ENCODE measurements at regions not wholly inside any gene's neighbourhood (a gene's known extent, or its start where the extent isn't known, plus 50 kb on each side); places are given as distances from the start of the nearest gene placed in this dataset.
A peak's percentile ranks its signal among the peaks of the same experiment; 100 is the strongest.

DNA sequence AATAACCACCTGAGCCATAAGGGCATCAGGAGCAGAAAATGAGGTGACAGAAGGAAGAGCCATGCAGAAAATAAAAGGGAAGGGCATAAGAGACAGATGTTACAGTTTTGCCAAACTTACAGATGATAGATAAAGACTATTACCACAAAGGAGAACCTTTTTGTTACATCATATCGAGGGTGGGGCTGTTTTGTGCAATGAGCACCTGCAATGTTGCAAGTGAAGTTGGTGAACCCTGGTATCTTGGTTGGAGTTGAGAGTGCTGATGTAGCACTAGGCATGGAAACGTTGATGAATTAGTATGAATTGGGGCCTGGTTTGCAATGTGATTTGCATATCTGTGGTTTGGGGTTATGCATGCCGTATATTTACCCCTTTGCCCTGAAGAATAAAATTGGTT lies 119.8 kb upstream of the TEX13D start:
- Histone ChIP-seq H3K27ac (ENCODE audit: insufficient read depth, low read length, poor library complexity, severe bottlenecking) (peak overlapping the region; percentile 1), H3K27me3 (ENCODE audit: control insufficient read depth, insufficient read depth, low read length) (no peaks in the 10 kb centered on the region), H3K9me3 (ENCODE audit: control insufficient read depth in 2 of 2, low read length in 2 of 2) (no peaks in the 10 kb centered on the region), H3K36me3 (ENCODE audit: control insufficient read depth, insufficient read depth, low read length) (no peaks in the 10 kb centered on the region), H3K4me3 (ENCODE audit: low read depth, low read length) (no peak overlapping the region), H3K4me1 (ENCODE audit: control insufficient read depth, insufficient read depth, low read length, poor library complexity, severe bottlenecking) (peaks cover 19% of the 10 kb centered on the region)
- ATAC-seq (ENCODE audit: low read depth in 2 of 2) (peak in 1 of 2 donors; percentile 34), DNase-seq (peak in 2 of 3 donors; percentile 20 to 70)
- Mint-ChIP-seq H3K27me3 (peaks cover 8% of the 10 kb centered on the region), H3K27ac (peak overlapping the region in 2 of 3 donors; percentile 17 to 82), H3K9me3 (no peaks in the 10 kb centered on the region), H3K36me3 (no peaks in the 10 kb centered on the region), H3K4me1 (peaks cover 0 to 41% (median 20%) of the 10 kb centered on the region in 4 donors), H3K4me3 (peak overlapping the region in 1 of 4 donors; percentile 30)

DNA sequence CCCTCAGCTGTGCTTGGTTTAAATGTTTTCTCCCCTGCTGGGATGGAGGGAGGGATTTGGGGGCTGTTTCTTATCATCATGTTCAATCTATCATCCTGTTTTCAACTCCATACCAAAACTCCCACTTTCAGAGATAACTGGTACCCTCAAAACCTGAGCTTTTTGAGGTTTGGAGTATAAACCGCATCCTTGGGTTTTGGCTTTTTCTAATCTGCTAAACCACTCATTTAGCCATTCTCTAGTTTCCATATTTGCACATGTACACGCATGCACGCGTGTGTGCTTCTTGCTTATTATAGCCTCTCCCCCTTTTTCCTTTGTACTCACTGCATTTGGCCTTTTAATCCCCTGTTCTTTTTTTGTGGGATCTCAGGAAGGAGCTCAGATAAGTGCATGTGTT lies 116.7 kb upstream of the TEX13D start:
- no peaks in the 10 kb centered on the region for H3K9me3 Mint-ChIP-seq
- ATAC-seq (ENCODE audit: low read depth in 2 of 2): no peak
- no peaks in the 10 kb centered on the region for H3K36me3 Mint-ChIP-seq
- H3K4me1 Mint-ChIP-seq: peaks cover 4 to 66% (median 34%) of the 10 kb centered on the region in 4 donors
- H3K27me3 ChIP-seq (ENCODE audit: control insufficient read depth, insufficient read depth, low read length): no peaks in the 10 kb centered on the region
- peaks cover 4% of the 10 kb centered on the region for H3K27me3 Mint-ChIP-seq
- no peak overlapping the region for H3K4me3 ChIP-seq (ENCODE audit: low read depth, low read length)
- no peak overlapping the region for H3K4me3 Mint-ChIP-seq
- no peak for DNase-seq
- no peaks in the 10 kb centered on the region for H3K9me3 ChIP-seq (ENCODE audit: control insufficient read depth in 2 of 2, low read length in 2 of 2)
- H3K4me1 ChIP-seq (ENCODE audit: control insufficient read depth, insufficient read depth, low read length, poor library complexity, severe bottlenecking): peaks cover 29% of the 10 kb centered on the region
- no peak overlapping the region for H3K27ac ChIP-seq (ENCODE audit: insufficient read depth, low read length, poor library complexity, severe bottlenecking)
- H3K27ac Mint-ChIP-seq: peak overlapping the region in 2 of 3 donors; percentile 43 to 57
- no peaks in the 10 kb centered on the region for H3K36me3 ChIP-seq (ENCODE audit: control insufficient read depth, insufficient read depth, low read length)

DNA sequence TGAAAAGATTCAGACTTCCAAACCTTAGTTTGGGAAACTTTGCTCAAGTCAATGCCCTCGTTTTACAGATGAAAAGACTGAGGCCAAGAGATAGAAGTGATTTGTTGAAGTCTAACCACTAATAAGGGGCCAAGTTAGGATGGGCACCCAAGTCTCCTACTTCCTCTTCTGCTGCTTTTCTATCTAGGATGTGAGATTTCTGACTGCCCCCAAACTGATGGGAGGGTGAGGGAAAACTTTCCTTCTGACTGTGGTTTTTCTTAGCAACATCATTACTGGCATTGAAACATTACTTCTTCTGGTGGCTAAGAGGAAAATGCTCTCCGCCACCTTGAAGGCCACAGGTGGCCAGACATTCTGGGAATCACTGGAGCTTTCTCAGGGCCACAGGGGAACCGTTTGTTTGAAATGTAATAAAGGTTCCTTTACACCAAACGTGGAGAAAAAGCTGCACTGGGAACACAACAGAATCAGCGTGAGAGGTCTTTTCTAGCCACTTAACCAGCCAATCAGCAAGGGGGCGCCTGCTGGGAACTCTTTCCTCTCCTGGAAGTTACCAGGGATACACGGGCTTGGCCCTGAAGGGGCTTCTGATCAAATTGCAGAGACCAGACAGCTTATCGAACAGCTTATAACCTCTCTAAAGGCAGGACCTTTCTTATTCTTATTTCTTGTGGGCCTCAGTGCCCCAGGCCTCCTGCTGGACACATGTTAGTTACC lies 115.9 kb upstream of the TEX13D start:
- no peaks in the 10 kb centered on the region for H3K9me3 Mint-ChIP-seq
- no peaks in the 10 kb centered on the region for H3K36me3 ChIP-seq (ENCODE audit: control insufficient read depth, insufficient read depth, low read length)
- peaks cover 27% of the 10 kb centered on the region for H3K4me1 ChIP-seq (ENCODE audit: control insufficient read depth, insufficient read depth, low read length, poor library complexity, severe bottlenecking)
- no peaks in the 10 kb centered on the region for H3K27me3 Mint-ChIP-seq
- peaks cover 4 to 63% (median 34%) of the 10 kb centered on the region in 4 donors for H3K4me1 Mint-ChIP-seq
- H3K27ac ChIP-seq (ENCODE audit: insufficient read depth, low read length, poor library complexity, severe bottlenecking): peak overlapping the region; percentile 62
- H3K4me3 Mint-ChIP-seq: no peak overlapping the region
- H3K27me3 ChIP-seq (ENCODE audit: control insufficient read depth, insufficient read depth, low read length): no peaks in the 10 kb centered on the region
- H3K4me3 ChIP-seq (ENCODE audit: low read depth, low read length): no peak overlapping the region
- H3K27ac Mint-ChIP-seq: peak overlapping the region; percentile 83 to 99 (median 90)
- ATAC-seq (ENCODE audit: low read depth in 2 of 2) (no peak), DNase-seq (no peak)
- no peaks in the 10 kb centered on the region for H3K36me3 Mint-ChIP-seq
- no peaks in the 10 kb centered on the region for H3K9me3 ChIP-seq (ENCODE audit: control insufficient read depth in 2 of 2, low read length in 2 of 2)

DNA sequence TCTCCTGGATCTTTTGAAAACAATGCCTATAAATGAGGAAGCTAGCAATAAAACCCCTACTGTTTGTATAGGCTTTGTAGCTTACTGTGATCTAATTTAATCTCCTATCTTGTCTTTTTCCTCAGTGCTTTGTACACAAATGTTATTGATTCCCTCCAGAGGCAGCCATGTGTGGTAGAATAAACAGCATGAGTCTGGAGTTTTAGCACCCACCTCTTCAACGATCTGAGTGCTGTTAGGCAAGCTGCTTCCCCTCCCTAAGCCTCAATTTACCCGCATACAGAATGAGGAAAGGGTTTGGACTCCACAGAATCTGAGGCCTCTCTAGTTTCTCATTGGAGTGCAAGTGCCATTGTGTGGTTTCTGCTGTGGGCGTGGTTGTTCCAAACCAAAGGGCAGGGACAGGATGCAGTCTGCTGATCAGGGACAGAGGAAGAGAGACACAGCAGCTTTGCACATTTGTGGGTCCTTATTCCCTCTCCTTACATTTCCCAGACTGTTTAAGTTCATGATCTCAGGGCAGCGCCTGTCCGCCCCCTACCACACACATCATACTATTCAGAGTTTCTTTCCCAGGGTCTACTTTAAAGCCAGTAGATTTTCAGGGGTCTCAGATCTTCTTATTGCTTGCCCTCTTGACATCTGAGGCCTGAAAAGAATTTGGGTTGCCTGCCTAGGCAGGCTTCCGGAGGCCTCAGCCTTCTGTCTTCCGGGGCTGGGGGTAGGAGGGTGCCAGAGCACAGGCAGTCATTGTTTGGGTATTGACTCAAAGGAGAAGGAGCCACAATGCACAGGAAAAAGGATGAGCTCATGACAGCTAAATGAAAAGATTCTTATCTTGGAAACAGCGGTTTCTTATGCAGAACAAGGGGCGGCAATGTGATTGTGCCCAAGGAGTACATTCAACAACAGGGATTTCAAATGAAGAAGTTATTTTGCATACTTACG lies 114.9 kb upstream of the TEX13D start:
- Histone ChIP-seq H3K27ac (ENCODE audit: insufficient read depth, low read length, poor library complexity, severe bottlenecking) (peak overlapping the region; percentile 62), H3K4me3 (ENCODE audit: low read depth, low read length) (peak overlapping the region; percentile 48), H3K27me3 (ENCODE audit: control insufficient read depth, insufficient read depth, low read length) (no peaks in the 10 kb centered on the region), H3K36me3 (ENCODE audit: control insufficient read depth, insufficient read depth, low read length) (no peaks in the 10 kb centered on the region), H3K9me3 (ENCODE audit: control insufficient read depth in 2 of 2, low read length in 2 of 2) (no peaks in the 10 kb centered on the region), H3K4me1 (ENCODE audit: control insufficient read depth, insufficient read depth, low read length, poor library complexity, severe bottlenecking) (peaks cover 24% of the 10 kb centered on the region)
- peak; percentile 9 to 77 (median 60) for DNase-seq
- H3K4me3 Mint-ChIP-seq: peak overlapping the region; percentile 32 to 80 (median 60)
- ATAC-seq (ENCODE audit: low read depth in 2 of 2): peak; percentile 90 to 91
- H3K4me1 Mint-ChIP-seq: peaks cover 4 to 60% (median 32%) of the 10 kb centered on the region in 4 donors
- peak overlapping the region; percentile 83 to 99 (median 90) for H3K27ac Mint-ChIP-seq
- no peaks in the 10 kb centered on the region for H3K27me3 Mint-ChIP-seq
- no peaks in the 10 kb centered on the region for H3K9me3 Mint-ChIP-seq
- H3K36me3 Mint-ChIP-seq: no peaks in the 10 kb centered on the region

DNA sequence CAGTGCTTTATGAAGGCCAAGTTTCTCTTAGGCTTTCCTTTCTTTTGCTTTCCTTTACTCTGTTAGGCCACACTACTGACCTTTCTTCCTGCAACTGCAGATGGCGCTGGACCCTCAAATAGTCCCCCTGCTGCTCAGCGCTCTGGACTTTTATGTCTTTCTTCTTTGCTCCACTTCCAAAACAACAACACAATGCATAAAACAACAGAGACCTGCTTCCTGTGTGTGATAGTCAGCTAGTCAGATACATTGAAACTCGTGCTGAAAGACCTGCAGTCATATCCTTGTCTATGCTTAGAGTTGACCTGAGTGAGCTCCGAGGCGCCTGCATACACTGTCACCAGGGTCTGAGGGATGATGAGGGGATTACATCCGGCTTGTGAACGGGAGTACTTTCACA lies 108.9 kb upstream of the TEX13D start:
- H3K4me1 Mint-ChIP-seq: peaks cover 0 to 23% (median 8%) of the 10 kb centered on the region in 4 donors
- H3K4me3 Mint-ChIP-seq: no peak overlapping the region
- Histone ChIP-seq H3K27ac (ENCODE audit: insufficient read depth, low read length, poor library complexity, severe bottlenecking) (no peak overlapping the region), H3K9me3 (ENCODE audit: control insufficient read depth in 2 of 2, low read length in 2 of 2) (no peaks in the 10 kb centered on the region), H3K4me1 (ENCODE audit: control insufficient read depth, insufficient read depth, low read length, poor library complexity, severe bottlenecking) (peaks cover 2% of the 10 kb centered on the region), H3K36me3 (ENCODE audit: control insufficient read depth, insufficient read depth, low read length) (no peaks in the 10 kb centered on the region), H3K4me3 (ENCODE audit: low read depth, low read length) (no peak overlapping the region), H3K27me3 (ENCODE audit: control insufficient read depth, insufficient read depth, low read length) (no peaks in the 10 kb centered on the region)
- no peaks in the 10 kb centered on the region for H3K36me3 Mint-ChIP-seq
- DNase-seq (peak in 1 of 3 donors; percentile 17), ATAC-seq (ENCODE audit: low read depth in 2 of 2) (no peak)
- no peaks in the 10 kb centered on the region for H3K27me3 Mint-ChIP-seq
- peaks cover 0 to 2% (median 0%) of the 10 kb centered on the region in 7 donors for H3K9me3 Mint-ChIP-seq
- H3K27ac Mint-ChIP-seq: peak overlapping the region in 2 of 3 donors; percentile 3 to 20

DNA sequence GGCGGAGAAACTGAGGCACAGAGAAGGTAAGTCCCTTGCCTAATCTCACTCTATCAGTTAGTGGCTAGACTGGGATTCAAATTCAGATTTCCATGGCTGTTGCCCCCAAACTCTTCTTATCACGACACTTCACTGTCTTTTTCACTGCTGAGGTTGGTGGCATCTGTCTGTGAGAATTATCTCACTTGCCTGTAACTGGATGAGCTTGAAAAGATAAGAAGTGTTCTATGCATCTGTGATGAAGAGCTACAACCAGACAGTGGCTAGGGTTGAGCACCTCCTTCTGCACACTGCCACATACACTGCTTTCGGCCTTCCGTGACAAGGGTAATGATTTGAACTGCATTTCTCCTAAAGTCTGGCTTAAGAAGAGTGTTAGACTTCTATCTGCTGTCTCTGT lies 107.9 kb upstream of the TEX13D start:
- no peak overlapping the region for H3K27ac Mint-ChIP-seq
- Histone ChIP-seq H3K4me1 (ENCODE audit: control insufficient read depth, insufficient read depth, low read length, poor library complexity, severe bottlenecking) (no peaks in the 10 kb centered on the region), H3K27me3 (ENCODE audit: control insufficient read depth, insufficient read depth, low read length) (no peaks in the 10 kb centered on the region), H3K27ac (ENCODE audit: insufficient read depth, low read length, poor library complexity, severe bottlenecking) (no peak overlapping the region), H3K36me3 (ENCODE audit: control insufficient read depth, insufficient read depth, low read length) (no peaks in the 10 kb centered on the region), H3K9me3 (ENCODE audit: control insufficient read depth in 2 of 2, low read length in 2 of 2) (no peaks in the 10 kb centered on the region), H3K4me3 (ENCODE audit: low read depth, low read length) (no peak overlapping the region)
- no peak overlapping the region for H3K4me3 Mint-ChIP-seq
- DNase-seq (no peak), ATAC-seq (ENCODE audit: low read depth in 2 of 2) (no peak)
- peaks cover 0 to 2% (median 0%) of the 10 kb centered on the region in 7 donors for H3K9me3 Mint-ChIP-seq
- peaks cover 0 to 13% (median under 1%) of the 10 kb centered on the region in 4 donors for H3K4me1 Mint-ChIP-seq
- no peaks in the 10 kb centered on the region for H3K27me3 Mint-ChIP-seq
- no peaks in the 10 kb centered on the region for H3K36me3 Mint-ChIP-seq

DNA sequence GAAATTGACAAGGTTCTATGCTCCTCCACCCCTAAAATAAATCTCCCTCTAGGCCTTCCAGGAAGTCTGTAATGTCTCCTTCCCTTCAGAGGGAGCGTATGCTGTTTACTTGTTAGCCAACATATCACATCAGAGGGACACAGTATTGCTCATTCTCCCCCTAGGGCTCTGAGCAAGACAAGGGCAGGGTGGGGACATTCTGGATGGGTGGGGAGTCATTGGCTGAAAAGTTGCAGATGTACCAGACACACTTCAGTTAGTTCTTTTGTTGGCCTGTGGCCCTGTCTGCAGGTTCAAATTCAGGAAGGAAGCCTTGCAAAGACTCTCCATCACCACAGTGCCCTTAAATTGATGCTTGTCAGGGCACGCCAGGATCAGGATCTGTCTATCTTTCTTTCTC lies 106.3 kb upstream of the TEX13D start:
- DNase-seq (no peak), ATAC-seq (ENCODE audit: low read depth in 2 of 2) (no peak)
- Histone ChIP-seq H3K36me3 (ENCODE audit: control insufficient read depth, insufficient read depth, low read length) (no peaks in the 10 kb centered on the region), H3K9me3 (ENCODE audit: control insufficient read depth in 2 of 2, low read length in 2 of 2) (no peaks in the 10 kb centered on the region), H3K27me3 (ENCODE audit: control insufficient read depth, insufficient read depth, low read length) (no peaks in the 10 kb centered on the region), H3K4me3 (ENCODE audit: low read depth, low read length) (no peak overlapping the region), H3K4me1 (ENCODE audit: control insufficient read depth, insufficient read depth, low read length, poor library complexity, severe bottlenecking) (no peaks in the 10 kb centered on the region), H3K27ac (ENCODE audit: insufficient read depth, low read length, poor library complexity, severe bottlenecking) (no peak overlapping the region)
- Mint-ChIP-seq H3K27ac (no peak overlapping the region), H3K36me3 (no peaks in the 10 kb centered on the region), H3K9me3 (peaks cover 0 to 2% (median 0%) of the 10 kb centered on the region in 7 donors), H3K27me3 (no peaks in the 10 kb centered on the region), H3K4me1 (peaks cover 0 to 8% (median 0%) of the 10 kb centered on the region in 4 donors), H3K4me3 (no peak overlapping the region)

All from CD4-positive, CD25-positive, alpha-beta regulatory T cell (primary cell).